GM18502 (cell line): ENCODE measurements at regions not wholly inside any gene's neighbourhood (a gene's known extent, or its start where the extent isn't known, plus 50 kb on each side); places are given as distances from the start of the nearest gene placed in this dataset.
"Not testable (repeated sequence)": the region's sequence is repeated elsewhere in the genome, so short reads cannot be mapped to it uniquely, and the experiment has no call there.

Experiments
- ATAC-seq: cut with Tn5 transposase; IDR thresholded peaks from one replicate; pipeline ENCODE4 v1.9.1; 2021; ENCODE audit warnings: mild to moderate bottlenecking; ENCODE audit not compliant: unreplicated experiment, poor library complexity

DNA sequence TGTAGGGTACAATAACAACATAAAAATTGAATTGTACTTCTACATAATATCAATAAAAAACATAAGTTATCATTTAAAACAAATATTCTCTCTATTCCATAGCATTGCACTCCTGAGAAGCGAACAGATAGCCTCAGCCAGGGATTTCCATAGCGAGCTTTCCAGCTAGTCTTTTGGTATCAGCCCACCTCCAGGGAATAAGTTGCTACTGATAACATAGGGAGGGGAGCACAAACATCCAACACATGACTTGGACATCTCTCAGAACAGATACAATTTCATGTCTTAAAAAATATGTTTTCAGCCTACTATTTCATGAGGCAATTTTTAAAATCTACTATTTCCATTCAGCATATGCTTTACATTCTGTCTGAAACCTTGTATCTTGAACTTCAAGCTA, 804.4 kb upstream of the RAB6C start:
- no peak for ATAC-seq

DNA sequence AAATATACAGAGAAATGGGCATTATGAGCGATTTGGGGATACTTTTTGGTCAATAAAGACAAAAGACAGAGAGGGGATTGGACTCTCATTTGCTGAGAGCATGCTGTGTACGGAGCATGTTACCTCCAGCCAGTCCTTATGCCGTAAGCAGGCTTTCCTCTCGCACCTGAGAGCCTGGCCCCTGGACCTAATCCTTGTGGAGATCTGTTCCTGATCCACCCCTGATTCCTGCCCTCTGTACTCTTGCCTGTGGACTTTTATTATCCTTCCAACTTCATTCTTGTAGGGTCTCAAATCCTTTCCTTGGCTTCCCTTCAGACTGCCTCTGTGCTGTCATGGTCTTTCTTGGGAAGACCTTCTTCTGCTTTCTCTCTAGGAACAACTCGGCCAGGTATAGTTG, 803.1 kb upstream of the RAB6C start:
- ATAC-seq = no peak

DNA sequence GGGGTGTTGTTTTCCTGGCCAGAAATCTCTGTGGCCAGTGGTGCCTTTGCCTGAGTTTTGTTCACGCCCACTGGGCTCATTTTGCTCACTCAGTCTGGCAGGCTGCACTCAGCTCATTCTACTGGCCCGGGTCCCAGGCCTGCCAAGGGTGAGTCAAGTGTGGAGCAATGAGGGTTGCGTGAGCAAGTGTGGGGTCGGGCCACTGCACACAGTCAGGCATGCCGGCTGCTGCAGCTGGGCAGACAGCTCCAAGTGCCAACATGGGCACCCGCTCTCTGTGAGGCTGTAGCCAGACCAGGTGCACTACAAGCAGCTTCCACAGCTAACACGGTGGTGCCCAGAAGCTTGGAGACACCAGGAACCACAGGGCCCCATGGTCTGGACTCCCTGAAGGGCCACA, 801.1 kb upstream of the RAB6C start:
- no peak for ATAC-seq

DNA sequence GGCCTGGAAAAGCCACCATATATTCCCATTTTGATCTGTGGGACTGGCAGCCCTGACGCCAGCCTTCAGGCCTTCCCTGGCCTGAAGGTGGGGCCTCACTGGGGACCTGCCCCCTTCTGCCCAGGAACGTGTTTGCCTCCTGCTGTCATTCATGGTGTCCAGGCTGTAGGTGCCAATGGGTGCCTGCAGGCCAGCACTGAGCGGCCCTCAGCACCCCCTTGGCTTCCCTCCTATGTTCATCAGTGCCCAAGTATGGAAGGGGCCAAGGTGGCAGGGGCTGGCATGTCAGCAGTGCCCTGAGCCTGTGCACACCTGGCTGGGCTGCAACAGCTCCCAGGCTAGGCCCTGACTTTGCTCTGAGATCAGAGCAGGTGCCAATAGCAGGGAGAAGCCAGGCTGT, 800.3 kb upstream of the RAB6C start:
- ATAC-seq = no peak

DNA sequence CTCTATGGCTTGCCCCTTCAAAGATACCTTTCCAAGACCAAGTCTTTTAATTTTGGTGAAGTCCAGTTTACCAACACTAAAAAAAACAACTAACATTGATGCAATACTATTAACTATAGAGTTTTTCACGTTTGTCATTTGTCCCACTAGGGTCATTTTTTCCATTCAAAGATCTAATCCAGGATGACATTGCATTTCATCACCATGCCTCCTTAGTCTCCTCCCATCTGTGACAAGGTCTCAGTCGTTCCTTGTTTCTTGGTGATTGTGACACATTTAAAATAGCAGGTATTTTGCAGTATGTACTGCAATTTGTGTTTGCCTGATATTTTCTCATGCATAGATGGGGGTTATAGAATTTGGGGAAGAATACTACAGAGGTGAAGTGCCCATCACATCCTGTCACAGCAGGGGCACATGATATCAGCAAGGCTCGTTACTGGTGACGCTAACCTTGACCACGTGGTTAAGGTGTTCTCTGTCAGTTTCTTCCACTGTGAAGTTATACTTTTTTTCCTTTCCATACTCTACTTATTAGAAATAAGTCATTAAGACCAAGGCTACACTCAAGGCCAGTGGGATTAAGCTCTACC, 799.2 kb upstream of the RAB6C start:
- no peak for ATAC-seq

DNA sequence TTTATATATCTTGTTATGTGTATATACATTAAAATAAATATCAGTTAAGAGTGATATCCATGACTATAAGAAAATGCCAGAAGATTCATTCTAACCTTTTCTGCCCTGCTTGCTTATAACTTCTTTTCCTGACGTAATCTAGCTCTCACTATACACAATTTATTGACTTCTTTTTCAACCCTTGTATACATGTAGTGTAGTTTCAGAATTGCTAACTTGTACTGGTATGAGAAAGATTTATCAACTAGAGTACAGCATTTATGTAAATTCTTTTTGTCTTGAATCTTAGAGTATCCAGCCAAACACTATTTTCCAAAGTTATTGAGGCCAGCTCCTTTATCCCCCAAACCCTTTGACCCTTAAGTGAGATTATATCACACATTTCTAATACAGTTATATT, 798.0 kb upstream of the RAB6C start:
- no peak for ATAC-seq

DNA sequence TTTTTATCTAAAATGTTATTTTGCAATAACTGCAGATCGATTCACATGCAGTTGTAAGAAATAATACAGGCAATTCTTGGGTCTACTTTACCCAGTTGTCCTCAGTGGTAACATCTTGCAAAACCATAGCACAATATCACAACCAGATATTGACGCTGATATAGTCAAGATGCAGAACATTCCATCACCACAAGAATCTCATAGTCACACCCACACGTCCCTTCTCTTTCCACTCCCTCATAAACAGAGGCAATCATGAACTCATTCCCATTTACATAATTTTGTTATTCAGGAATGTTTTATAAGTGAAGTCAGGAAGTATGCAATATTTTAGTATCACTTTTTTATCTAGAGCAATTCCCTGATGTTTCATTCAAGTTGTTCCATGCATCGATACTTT, 797.5 kb upstream of the RAB6C start:
- no peak for ATAC-seq

DNA sequence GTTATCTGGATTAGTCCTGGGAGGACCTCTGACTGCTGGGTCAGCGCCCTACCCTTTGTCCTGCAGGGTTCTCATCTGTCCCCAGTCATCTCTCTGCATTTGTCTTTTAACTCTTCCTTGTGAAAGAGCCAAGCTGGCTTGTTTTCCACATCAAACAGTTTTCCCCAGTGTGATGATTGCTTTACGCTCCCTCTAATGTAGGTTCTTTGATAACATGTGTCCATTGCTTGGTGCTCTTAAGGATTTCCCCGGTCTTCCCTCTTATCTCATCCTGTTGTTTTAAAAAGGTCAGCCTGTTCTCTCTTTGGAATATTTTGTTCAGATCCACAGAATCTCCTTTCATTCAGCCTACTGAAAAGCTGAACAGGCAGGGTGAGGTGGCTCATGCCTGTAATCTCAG, 792.1 kb upstream of the RAB6C start:
- ATAC-seq = no peak

DNA sequence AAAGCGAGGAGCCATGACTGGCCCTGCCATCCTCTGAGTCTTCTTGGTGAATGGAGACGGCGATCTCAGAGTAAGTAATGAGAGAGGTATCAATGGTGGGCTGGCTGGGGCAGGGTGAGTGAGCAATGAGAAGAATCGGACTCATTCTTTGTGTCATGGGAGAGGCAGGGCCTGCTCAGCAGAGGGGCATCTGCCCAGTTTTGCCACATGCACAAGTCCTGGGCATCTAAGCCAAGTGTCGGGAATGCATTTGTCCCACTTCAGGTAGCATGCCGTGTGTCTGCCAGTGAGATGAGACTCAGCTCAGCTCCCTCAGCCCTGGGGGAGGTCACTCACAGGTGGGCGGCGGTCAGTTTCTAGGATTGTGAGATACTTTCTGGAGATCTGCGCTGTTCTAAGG, 791.0 kb upstream of the RAB6C start:
- ATAC-seq = no peak

DNA sequence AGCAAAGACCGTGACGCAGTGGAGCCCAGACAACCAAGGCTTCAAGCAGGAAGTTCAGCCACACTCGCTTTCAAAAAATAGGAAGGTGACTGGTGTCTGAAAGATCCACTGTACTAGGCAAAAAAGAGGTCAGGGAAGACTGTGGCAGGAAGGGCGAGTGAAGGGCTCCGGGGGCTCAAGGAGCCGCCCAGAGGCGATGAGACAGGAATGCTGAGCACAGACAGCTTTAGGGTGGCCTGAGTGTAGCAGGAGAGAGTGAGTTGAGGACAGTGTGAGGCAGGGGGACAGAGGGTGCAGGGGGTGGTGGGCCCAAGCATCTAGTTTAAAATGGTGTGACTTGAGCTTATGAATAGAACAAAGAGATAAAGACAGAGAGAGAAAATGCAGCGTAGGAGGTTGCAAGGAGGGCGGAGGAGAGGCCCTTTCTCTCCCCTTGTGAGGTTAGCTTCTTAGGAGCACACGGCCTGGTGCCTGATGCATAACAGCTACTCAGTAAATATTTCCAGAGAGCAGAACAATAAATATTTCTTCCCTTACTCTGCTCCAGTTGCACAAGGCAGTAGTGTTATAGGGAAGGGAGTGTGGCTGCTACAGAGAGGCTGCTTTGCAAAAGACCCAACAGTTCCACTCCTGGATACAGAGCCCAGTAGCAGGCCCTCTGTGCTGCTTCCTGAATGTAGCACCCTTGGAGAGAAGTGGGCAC, 789.7 kb upstream of the RAB6C start:
- no peak for ATAC-seq

DNA sequence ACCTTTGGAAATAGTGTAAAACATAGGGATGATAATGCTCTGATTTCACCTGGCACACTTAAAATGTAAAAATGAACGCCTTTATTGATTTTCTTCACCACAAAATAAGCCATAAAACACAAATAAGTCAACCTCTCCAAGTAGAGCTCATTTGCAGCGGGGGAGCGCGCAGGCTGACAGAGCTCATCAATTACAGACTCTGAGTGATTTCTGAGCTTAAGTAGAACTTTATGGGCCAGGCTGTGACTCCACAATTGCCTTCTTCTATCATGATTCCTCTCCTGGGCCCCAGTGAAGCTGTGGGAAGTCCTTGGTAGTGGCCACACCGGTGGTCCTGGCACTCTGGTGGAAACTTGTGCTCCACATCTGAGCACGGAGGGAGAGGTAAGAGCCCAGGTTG, 789.0 kb upstream of the RAB6C start:
- no peak for ATAC-seq

DNA sequence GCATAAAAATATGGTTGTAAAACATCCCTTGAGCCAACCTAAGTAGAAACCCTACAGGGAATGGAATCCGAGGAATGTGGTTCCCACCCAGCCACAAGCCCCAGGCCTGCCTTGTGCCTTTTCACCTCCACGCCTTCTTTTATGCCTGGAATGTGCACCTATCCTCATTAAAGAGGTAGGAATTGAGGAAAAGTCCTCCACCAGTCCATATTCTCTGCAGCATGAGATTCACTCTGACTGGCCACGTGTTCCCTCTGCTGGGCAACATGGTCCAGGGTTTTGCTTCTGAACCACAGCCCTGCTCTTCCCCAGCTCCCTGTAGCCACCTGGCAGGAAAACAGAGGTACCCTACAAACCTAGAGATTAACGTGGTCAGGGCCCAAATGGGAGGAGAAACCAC, 787.9 kb upstream of the RAB6C start:
- no peak for ATAC-seq

DNA sequence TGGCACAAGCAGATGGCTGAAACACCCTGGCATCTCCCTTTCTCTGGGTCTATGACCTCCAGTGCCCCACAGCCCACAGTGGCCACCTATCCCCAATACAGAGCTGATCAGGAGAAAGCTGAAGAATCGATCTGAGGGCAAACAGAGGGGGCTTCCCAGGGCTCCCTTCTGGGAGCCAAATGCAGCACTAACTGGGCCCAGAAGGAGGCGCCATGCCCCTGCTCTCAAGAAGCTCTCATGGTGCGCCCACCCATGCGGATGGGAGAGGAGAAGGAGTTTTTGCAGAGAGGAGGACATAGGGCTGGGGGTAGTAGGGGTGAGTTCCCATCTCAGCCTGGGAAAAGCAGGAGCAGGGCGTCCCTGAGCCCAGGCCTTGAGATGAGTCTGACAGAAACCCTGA, 787.3 kb upstream of the RAB6C start:
- ATAC-seq = no peak

DNA sequence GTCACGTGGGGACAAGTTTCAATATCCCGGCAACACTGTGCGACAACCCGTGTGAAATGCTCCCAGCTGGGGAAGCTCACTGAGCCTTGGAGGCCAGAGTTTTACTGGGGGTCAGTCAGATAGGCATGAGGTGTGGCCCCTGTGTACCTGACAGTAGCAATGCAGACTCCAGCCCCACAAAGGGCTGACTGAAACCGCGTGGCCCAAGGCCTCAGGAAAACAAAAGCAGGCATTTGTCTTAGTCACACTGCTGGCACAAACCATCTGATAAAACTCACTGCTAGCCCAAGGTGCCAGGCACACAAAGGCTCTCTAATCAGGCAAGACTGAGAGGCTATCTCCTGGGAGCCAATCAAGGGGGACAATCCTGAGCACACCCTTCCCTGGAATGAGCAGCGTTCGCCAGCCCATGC, 786.6 kb upstream of the RAB6C start:
- ATAC-seq = no peak

DNA sequence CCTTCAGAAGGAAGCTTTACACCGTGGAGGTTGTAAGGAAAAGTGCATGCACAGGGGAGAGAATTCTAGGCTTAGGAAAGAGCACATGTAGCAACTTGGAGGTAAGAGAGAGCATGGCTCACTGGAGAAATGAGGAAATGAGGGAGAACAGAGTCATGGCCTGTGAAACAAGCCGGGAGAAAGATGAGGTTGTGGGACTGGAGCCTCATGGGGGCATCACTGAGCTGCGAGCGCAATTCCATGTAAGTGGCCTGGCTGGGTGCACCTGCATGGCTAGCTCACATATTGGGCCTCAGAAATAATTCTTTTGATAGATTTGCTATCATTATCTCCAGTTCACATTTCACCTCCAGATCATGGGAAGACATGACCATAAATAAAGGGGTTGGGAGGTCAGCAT, 785.5 kb upstream of the RAB6C start:
- ATAC-seq = no peak

DNA sequence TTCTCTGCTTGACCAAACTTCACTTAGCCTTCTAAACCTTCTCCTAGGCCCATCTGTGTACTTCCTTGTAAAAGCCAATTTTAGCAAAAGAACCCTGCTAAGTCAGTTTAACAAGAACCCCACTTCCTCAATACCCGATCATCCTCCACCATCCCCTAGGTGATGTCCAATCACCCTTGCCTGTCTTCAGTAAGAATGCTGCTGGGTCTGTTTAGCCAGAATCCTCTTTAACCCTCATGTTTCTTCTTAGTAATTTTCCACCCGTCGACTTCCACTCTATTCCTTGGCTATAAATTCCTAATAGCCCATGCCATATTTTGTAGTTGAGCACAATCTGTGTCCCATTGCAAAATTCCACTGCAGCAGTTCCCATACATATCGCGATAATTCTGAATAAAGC, 780.0 kb upstream of the RAB6C start:
- no peak for ATAC-seq

DNA sequence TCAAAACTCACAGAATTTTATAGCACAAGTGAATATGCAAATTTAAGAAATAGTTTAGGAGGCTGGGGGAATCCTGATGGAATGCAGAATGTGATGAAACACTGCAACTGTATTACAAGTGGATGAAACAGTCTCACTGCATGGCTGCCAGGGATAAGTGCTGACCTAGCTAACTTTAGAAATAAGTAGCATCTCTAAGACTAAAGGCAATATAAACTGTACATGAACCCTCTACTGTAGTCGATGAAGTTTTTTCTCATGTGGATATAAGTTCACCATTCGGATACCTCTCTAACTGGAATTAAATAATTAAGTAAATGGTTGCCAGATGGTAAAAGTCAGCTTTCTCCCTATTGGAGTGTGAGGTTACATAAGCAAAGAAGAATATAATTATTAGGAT, 777.8 kb upstream of the RAB6C start:
- no peak for ATAC-seq

DNA sequence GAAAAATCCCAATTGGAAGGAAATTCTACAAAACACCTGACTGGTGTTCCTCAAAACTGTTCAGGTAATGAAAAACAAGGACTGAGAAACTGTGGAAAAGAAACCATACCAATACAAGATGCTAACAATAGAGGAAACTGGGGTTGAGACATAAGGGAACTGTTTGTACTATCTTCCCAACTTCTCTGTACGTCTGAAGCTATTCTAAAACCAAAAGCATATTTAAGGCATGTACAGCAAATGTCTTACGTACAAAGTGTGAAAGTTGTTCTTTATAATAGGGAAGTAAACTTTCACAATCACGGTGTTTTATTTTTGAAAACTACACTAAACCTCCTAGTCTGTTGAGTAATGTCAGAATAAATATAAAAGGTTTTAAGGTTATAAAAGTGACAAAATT, 776.1 kb upstream of the RAB6C start:
- ATAC-seq = no peak

DNA sequence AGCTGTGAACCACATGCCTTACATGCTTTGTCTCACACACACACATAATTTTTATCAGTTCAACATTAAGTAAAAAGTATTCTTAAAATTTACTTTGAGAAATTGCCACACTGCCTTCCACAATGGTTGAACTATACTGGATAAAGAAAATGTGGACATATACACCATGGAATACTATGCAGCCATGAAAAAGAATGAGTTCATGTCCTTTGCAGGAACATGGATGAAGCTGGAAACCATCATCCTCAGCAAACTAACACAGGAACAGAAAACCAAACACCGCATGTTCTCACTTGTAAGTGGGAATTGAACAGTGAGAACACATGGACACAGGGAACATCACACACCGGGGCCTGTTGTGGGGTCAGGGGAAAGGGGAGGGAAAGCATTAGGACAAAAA, 774.9 kb upstream of the RAB6C start:
- ATAC-seq = not testable (repeated sequence)

DNA sequence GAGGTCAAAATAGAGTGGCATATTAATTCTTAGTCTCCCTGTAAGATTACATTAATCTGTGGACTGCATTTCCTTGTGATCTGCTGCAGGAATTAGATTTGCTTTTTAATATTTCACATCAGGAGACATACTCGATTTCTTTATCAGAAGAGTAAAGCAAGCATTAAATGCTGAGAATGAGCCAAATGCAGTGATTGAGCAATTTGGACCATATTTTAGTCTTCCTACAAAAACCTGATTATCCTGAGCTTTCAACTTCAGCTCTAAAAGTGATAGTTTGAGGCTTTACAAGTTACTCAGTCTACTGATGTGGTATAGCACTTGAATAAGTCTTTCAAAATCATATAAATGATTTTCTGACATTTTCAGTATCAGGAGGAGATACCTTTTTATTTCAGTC, 774.3 kb upstream of the RAB6C start:
- ATAC-seq = no peak

DNA sequence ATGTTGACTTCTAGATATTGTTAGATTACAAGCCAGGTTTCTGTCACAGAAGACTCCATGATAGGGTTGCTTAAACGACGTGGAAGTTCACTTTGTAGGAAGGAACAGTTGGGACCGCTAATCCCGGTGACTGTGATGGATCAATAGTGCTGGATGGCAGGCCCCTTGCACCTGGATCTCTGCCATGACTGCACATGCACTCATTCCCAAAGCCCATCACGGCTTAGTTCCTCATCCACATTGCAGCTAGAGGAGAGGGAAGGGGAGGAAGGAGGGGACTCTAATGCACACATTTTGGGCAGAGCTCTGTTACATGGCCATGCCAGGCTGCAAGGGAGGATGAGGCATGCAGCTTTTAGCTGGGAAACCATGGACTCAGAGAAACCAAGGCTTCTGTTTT, 773.7 kb upstream of the RAB6C start:
- ATAC-seq = no peak

DNA sequence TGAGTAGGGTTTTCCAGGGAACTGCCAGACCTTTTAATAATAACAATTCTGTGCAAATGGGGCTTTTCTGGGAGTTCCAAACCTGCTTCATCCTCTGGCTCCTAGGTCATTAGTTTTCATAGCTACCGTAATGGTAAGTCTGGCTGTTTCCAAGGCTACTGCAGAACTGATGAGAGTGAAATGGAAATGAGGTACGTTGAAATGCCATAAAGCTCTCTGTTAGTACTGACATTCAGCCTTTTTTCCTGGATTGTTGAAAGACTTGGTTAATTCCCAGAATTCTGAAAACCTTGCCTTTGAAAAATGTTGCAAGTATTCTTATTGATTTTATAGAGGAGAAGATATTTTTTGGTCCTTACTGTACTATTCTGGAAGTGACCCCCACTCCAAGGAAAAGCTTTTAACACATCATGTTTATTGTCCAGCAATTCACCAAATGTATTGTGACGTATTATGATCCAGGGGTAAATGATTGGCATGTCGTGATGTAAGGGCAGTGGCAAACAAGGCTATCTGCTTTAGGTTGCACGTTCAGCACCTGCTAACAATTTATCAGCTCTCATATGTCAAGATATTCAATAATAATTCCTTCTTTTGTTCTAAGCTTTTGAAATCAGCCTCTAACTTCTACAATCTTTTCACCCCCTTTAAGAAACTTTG, 767.0 kb upstream of the RAB6C start:
- no peak for ATAC-seq
